SK-N-SH (cell line): ENCODE measurements at regions not wholly inside any gene's neighbourhood (a gene's known extent, or its start where the extent isn't known, plus 50 kb on each side); places are given as distances from the start of the nearest gene placed in this dataset.

Source experiments
- CTCF ChIA-PET: fragments of 300-600, 350-600 bp; formaldehyde crosslinking; extraction: SDS; loops from one replicate; lab custom pipeline; 2021; lab: Yijun Ruan, JAX
- POLR2A ChIA-PET: fragments of 350-600 bp; sonication (Branson Sonifier 250); formaldehyde crosslinking; extraction: SDS; loops from one replicate; lab custom pipeline; 2020; ENCODE audit warnings: antibody characterized with exemption, inconsistent platforms; lab: Yijun Ruan, JAX
- DNase-seq: peaks from one replicate; pipeline ENCODE4 v3.0.0; 2012
- H2AFZ ChIP-seq: fragments of 200-600 bp; sonication (generic); 2 replicates; pipeline ENCODE4 v1.8.1; 2016; ENCODE audit warnings: antibody characterized with exemption, mild to moderate bottlenecking, low read depth
- H3F3A ChIP-seq: fragments of 200-600 bp; sonication (generic); replicated peaks from 2 replicates; pipeline ENCODE3; 2016; ENCODE audit warnings: antibody characterized with exemption, mild to moderate bottlenecking; ENCODE audit not compliant: insufficient read depth
- H3K27ac ChIP-seq, 2 experiments: fragments of 200-500 bp in 1 of 2; fragments of 200-600 bp in 1 of 2; sonication (Bioruptor generic) in 1 of 2; sonication (generic), shearing (Covaris generic) in 1 of 2; 2 replicates each; pipeline versions ENCODE4 v1.5.1 to v1.6.1; 2014 to 2016; ENCODE audit warnings: low read depth in 2 of 2, inconsistent platforms in 1 of 2, low read length in 1 of 2, mild to moderate bottlenecking in 1 of 2, mixed read lengths in 1 of 2
- H3K27me3 ChIP-seq: fragments of 200-600 bp; sonication (generic), shearing (Covaris generic); 2 replicates; pipeline ENCODE4 v1.6.1; 2016; ENCODE audit warnings: mixed run types; ENCODE audit not compliant: insufficient read depth
- H3K36me3 ChIP-seq, 2 experiments: fragments of 200-500 bp in 1 of 2; fragments of 200-600 bp in 1 of 2; sonication (Bioruptor generic) in 1 of 2; sonication (generic) in 1 of 2; replicated peaks in 1 of 2; 2 replicates each; pipeline versions ENCODE3 to v1.5.1; 2014 to 2016; ENCODE audit warnings: low read length in 1 of 2, mild to moderate bottlenecking in 1 of 2; ENCODE audit not compliant: insufficient read depth in 2 of 2, control insufficient read depth in 1 of 2
- H3K4me1 ChIP-seq, 2 experiments: fragments of 200-500 bp in 1 of 2; fragments of 200-600 bp in 1 of 2; sonication (Bioruptor generic) in 1 of 2; sonication (generic), shearing (Covaris generic) in 1 of 2; 2 replicates each; pipeline versions ENCODE4 v1.5.1 to v1.6.1; 2014 to 2016; ENCODE audit warnings: low read depth in 1 of 2, low read length in 1 of 2, mixed run types in 1 of 2; ENCODE audit not compliant: insufficient read depth in 2 of 2, control insufficient read depth in 1 of 2
- H3K4me2 ChIP-seq: fragments of 200-600 bp; sonication (generic), shearing (Covaris generic); 2 replicates; pipeline ENCODE4 v1.6.1; 2017; ENCODE audit warnings: mixed run types
- H3K4me3 ChIP-seq, 2 experiments: fragments of 200-500 bp in 1 of 2; fragments of 200-600 bp in 1 of 2; sonication (Bioruptor generic) in 1 of 2; sonication (generic), shearing (Covaris generic) in 1 of 2; 2 replicates each; pipeline versions ENCODE4 v1.5.1 to v1.8.1; 2014 to 2016; ENCODE audit warnings: low read depth in 2 of 2, inconsistent platforms in 1 of 2, low read length in 1 of 2, mild to moderate bottlenecking in 1 of 2, mixed read lengths in 1 of 2, moderate library complexity in 1 of 2
- H3K79me2 ChIP-seq: fragments of 200-600 bp; sonication (generic); 2 replicates; pipeline ENCODE4 v1.8.1; 2017; ENCODE audit warnings: mild to moderate bottlenecking; ENCODE audit not compliant: insufficient read depth
- H3K9ac ChIP-seq: fragments of 200-600 bp; sonication (generic); 2 replicates; pipeline ENCODE4 v1.6.1; 2017; ENCODE audit warnings: mixed run types
- H3K9me2 ChIP-seq: fragments of 200-600 bp; sonication (generic); 2 replicates; pipeline ENCODE4 v1.6.1; 2017; ENCODE audit warnings: mixed run types
- H3K9me3 ChIP-seq: fragments of 200-600 bp; sonication (generic); 2 replicates; pipeline ENCODE4 v1.6.1; 2017; ENCODE audit warnings: mixed run types, mild to moderate bottlenecking, moderate library complexity
- H4K20me1 ChIP-seq: fragments of 200-600 bp; sonication (generic); 2 replicates; pipeline ENCODE4 v1.6.1; 2017; ENCODE audit warnings: mild to moderate bottlenecking, mixed run types; ENCODE audit not compliant: insufficient read depth
- CHD2 ChIP-seq: fragments of 150-350 bp; IDR thresholded peaks from 2 replicates; pipeline ENCODE4 v1.6.1; 2018; ENCODE audit warnings: low read length; ENCODE audit not compliant: partially characterized antibody
- ELF1 ChIP-seq: IDR thresholded peaks from 2 replicates; pipeline ENCODE4 v1.4.0; 2012
- EP300 ChIP-seq, 2 experiments: IDR thresholded peaks; 2 replicates each; pipeline versions ENCODE4 v1.4.0 to v1.6.1; 2012; ENCODE audit warnings: borderline replicate concordance in 1 of 2, low read depth in 1 of 2, low read length in 1 of 2
- FOSL2 ChIP-seq: IDR thresholded peaks from 2 replicates; pipeline ENCODE4 v1.4.0; 2012; ENCODE audit warnings: low read depth, mild to moderate bottlenecking, moderate library complexity, borderline replicate concordance
- FOXJ3 ChIP-seq: sonication (generic); formaldehyde crosslinking; IDR thresholded peaks from 2 replicates; pipeline ENCODE4 v1.5.1; 2020; ENCODE audit warnings: mild to moderate bottlenecking, missing genetic modification reagents
- FOXM1 ChIP-seq: IDR thresholded peaks from 2 replicates; pipeline ENCODE4 v1.4.0; 2012; ENCODE audit warnings: low read depth, mild to moderate bottlenecking
- GATA2 ChIP-seq: sonication (generic); formaldehyde crosslinking; IDR thresholded peaks from 2 replicates; pipeline ENCODE4 v1.5.0; 2020; ENCODE audit warnings: mild to moderate bottlenecking, missing genetic modification reagents
- IRF3 ChIP-seq: fragments of 150-350 bp; IDR thresholded peaks from 2 replicates; pipeline ENCODE4 v1.6.1; 2016; ENCODE audit warnings: mild to moderate bottlenecking, low read depth, low read length
- JUND ChIP-seq: IDR thresholded peaks from 2 replicates; pipeline ENCODE4 v1.4.0; 2012
- MAX ChIP-seq: IDR thresholded peaks from 2 replicates; pipeline ENCODE4 v1.4.0; 2012; ENCODE audit warnings: low read depth
- MEF2A ChIP-seq: IDR thresholded peaks from 2 replicates; pipeline ENCODE4 v1.4.0; 2012; ENCODE audit warnings: low read depth, borderline replicate concordance
- NFIC ChIP-seq: IDR thresholded peaks from 2 replicates; pipeline ENCODE4 v1.4.0; 2012; ENCODE audit warnings: borderline replicate concordance
- PBX3 ChIP-seq: IDR thresholded peaks from 2 replicates; pipeline ENCODE4; 2012
- RCOR1 ChIP-seq: fragments of 150-350 bp; IDR thresholded peaks from 2 replicates; pipeline ENCODE4 v1.6.1; 2017; ENCODE audit warnings: antibody characterized with exemption, low read length
- RFX5 ChIP-seq: IDR thresholded peaks from 2 replicates; pipeline ENCODE4 v1.6.1; 2012; ENCODE audit warnings: mild to moderate bottlenecking, improper control_type of control experiment, low read length
- SIN3A ChIP-seq: IDR thresholded peaks from 2 replicates; pipeline ENCODE4 v1.6.1; 2012; ENCODE audit warnings: low read depth, mild to moderate bottlenecking, low read length, moderate library complexity, borderline replicate concordance
- TCF12 ChIP-seq: IDR thresholded peaks from 2 replicates; pipeline ENCODE4 v1.4.0; 2012
- USF2 ChIP-seq: fragments of 150-350 bp; IDR thresholded peaks from 2 replicates; pipeline ENCODE4 v1.6.1; 2017; ENCODE audit warnings: antibody characterized with exemption, low read length, low read depth, borderline replicate concordance
- WGBS: methylation state at CpG from one replicate; pipeline ENCODE4 v1.1.6; 2017; ENCODE audit warnings: low lambda C conversion rate; 5-methylcytosine and 5-hydroxymethylcytosine counted together

- TF ChIP-seq SIN3A (no peak), TCF12 (peak; percentile 62; the same call in 1 of the 2 replicates), FOXJ3 (CRISPR knock-in tag) (no peak), USF2 (no peak), EP300 (IDR thresholded peaks at IDR 0.05; ENCODE audit: borderline replicate concordance in 1 of 2, low read depth in 1 of 2, low read length in 1 of 2) (peak in 1 of 2 experiments; percentile 46; a peak in 1 of 4 replicates), PBX3 (peak; percentile 85), FOXM1 (no peak), JUND (peak; percentile 93), RFX5 (no peak), RCOR1 (no peak), GATA2 (CRISPR knock-in tag) (no peak), ELF1 (no peak), CHD2 (no peak), FOSL2 (peak; percentile 95), MEF2A (0 out of 2 replicates have a peak, but pooled peaks have one; percentile 13), NFIC (no peak), MAX (no peak)
- Histone ChIP-seq H3K4me2 (peak overlapping the region; percentile 29), H3K9me2 (no peaks in the 10 kb centered on the region), H3K27ac (peak overlapping the region; percentile 13 to 80; a peak in 3 of 4 replicates), H2AFZ (no peak overlapping the region; the same call in 1 of the 2 replicates), H3K4me3 (no peak overlapping the region), H3K36me3 (no peaks in the 10 kb centered on the region), H3K4me1 (peaks cover 6 to 8% of the 10 kb centered on the region in 2 experiments; a peak in 2 of 4 replicates), H3K27me3 (peaks cover 16% of the 10 kb centered on the region; the same call in 1 of the 2 replicates), H3K79me2 (no peaks in the 10 kb centered on the region), H3K9me3 (no peaks in the 10 kb centered on the region), H3F3A (peaks cover 19% of the 10 kb centered on the region), H3K9ac (peak overlapping the region; percentile 24; the same call in 1 of the 2 replicates), H4K20me1 (no peaks in the 10 kb centered on the region)
- DNase-seq: no peak
- WGBS: 47% methylated on average over 4 of the region's 4 CpGs
- POLR2A ChIA-PET: no interaction called here
- CTCF ChIA-PET: no interaction called here
Measured at GRCh38 chr1:240000634-240001033, 91.0 kb upstream of the FMN2 start.

- ChIA-PET POLR2A (no interaction called here), CTCF (interaction anchor here (2.8 kb wide), 1 partner anchor 14 kb away, joined by 12 read pairs; no protein-coding TSS in a partner anchor)
- Histone ChIP-seq H3K4me1 (peaks cover 6 to 8% of the 10 kb centered on the region in 2 experiments; a peak in 2 of 4 replicates), H4K20me1 (no peaks in the 10 kb centered on the region), H3K36me3 (no peaks in the 10 kb centered on the region), H3K9ac (peak overlapping the region; percentile 24; the same call in 1 of the 2 replicates), H2AFZ (no peak overlapping the region; the same call in 1 of the 2 replicates), H3K27me3 (peaks cover 16% of the 10 kb centered on the region; the same call in 1 of the 2 replicates), H3K79me2 (no peaks in the 10 kb centered on the region), H3K27ac (peak overlapping the region; percentile 13 to 80; a peak in 3 of 4 replicates), H3K4me2 (peak overlapping the region; percentile 29), H3F3A (peaks cover 19% of the 10 kb centered on the region), H3K9me2 (no peaks in the 10 kb centered on the region), H3K9me3 (no peaks in the 10 kb centered on the region), H3K4me3 (no peak overlapping the region)
- TF ChIP-seq PBX3: peak; percentile 81
- peak; percentile 58; the same call in 1 of the 2 replicates for TF ChIP-seq TCF12
- no peak for TF ChIP-seq IRF3
- peak; percentile 53 for TF ChIP-seq JUND
- TF ChIP-seq FOSL2: peak; percentile 45; the same call in 1 of the 2 replicates
- 54% methylated on average over 7 of the region's 7 CpGs for WGBS
- no peak for DNase-seq
Measured at GRCh38 chr1:240001177-240001740, 90.4 kb upstream of the FMN2 start.
